ENCODE measurements at regions not wholly inside any gene's neighbourhood (a gene's known extent, or its start where the extent isn't known, plus 50 kb on each side); places are given as distances from the start of the nearest gene placed in this dataset.

- POLR2A ChIA-PET: interaction anchor here (0.9 kb wide), 1 partner anchor 158 kb away, joined by 3 read pairs; no protein-coding TSS in a partner anchor
- no peak for DNase-seq
- intact Hi-C loops (cut with micrococcal nuclease): loop anchor here (5.0 kb wide), 1 partner anchor 93 kb away; no protein-coding TSS in a partner anchor
- H4K20me1 ChIP-seq (ENCODE audit: control insufficient read depth, insufficient read depth, low read length, poor library complexity, severe bottlenecking): no peaks in the 10 kb centered on the region
- TF ChIP-seq, protein P1, sequence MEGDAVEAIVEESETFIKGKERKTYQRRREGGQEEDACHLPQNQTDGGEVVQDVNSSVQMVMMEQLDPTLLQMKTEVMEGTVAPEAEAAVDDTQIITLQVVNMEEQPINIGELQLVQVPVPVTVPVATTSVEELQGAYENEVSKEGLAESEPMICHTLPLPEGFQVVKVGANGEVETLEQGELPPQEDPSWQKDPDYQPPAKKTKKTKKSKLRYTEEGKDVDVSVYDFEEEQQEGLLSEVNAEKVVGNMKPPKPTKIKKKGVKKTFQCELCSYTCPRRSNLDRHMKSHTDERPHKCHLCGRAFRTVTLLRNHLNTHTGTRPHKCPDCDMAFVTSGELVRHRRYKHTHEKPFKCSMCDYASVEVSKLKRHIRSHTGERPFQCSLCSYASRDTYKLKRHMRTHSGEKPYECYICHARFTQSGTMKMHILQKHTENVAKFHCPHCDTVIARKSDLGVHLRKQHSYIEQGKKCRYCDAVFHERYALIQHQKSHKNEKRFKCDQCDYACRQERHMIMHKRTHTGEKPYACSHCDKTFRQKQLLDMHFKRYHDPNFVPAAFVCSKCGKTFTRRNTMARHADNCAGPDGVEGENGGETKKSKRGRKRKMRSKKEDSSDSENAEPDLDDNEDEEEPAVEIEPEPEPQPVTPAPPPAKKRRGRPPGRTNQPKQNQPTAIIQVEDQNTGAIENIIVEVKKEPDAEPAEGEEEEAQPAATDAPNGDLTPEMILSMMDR (IDR thresholded peaks at IDR 0.05): no peak
- 95% methylated on average over 19 of the region's 25 CpGs for WGBS (ENCODE audit: insufficient coverage)
- no peak overlapping the region for H3K27ac ChIP-seq (ENCODE audit: low read length in 2 of 2)
- Mint-ChIP-seq H3K4me1 (peaks cover 50% of the 10 kb centered on the region), H3K27ac (no peak overlapping the region), H3K27me3 (no peaks in the 10 kb centered on the region), H3K4me3 (no peak overlapping the region), H3K9me3 (ENCODE audit: insufficient read depth) (no peaks in the 10 kb centered on the region)
- H2AFZ ChIP-seq (ENCODE audit: insufficient read depth, low read depth, low read length, poor library complexity, severe bottlenecking): no peak overlapping the region
- H3K36me3 ChIP-seq (replicated peaks in 1 of 2; ENCODE audit: control extremely low read depth in 1 of 2, control insufficient read depth in 1 of 2, extremely low read depth in 1 of 2, insufficient read depth in 2 of 2, low read length in 1 of 2): no peaks in the 10 kb centered on the region
- H3K4me3 ChIP-seq (ENCODE audit: control extremely low read depth in 1 of 5, extremely low read depth in 1 of 5, insufficient read depth in 1 of 5, low read depth in 2 of 5, low read length in 4 of 5): no peak overlapping the region
- no peak overlapping the region for H3K4me2 ChIP-seq (replicated peaks; ENCODE audit: low read depth, low read length, poor library complexity, severe bottlenecking)
- no peaks in the 10 kb centered on the region for H3K27me3 ChIP-seq (replicated peaks in 1 of 4; ENCODE audit: control extremely low read depth in 1 of 4, control insufficient read depth in 3 of 4, insufficient read depth in 4 of 4, low read length in 3 of 4)
- H3K79me2 ChIP-seq (ENCODE audit: control insufficient read depth, insufficient read depth, low read length): no peaks in the 10 kb centered on the region
- peaks cover 29 to 39% of the 10 kb centered on the region in 2 donors for H3K4me1 ChIP-seq (ENCODE audit: control insufficient read depth in 2 of 2, insufficient read depth in 2 of 2, low read length in 2 of 2)
- no peak overlapping the region for H3K9ac ChIP-seq (ENCODE audit: low read length)
- CTCF ChIA-PET: interaction anchor here (1.4 to 1.5 kb wide), 2 partner anchors 158 to 159 kb away, joined by 3 read pairs; no protein-coding TSS in a partner anchor
- peaks cover 0 to 7% (median 0%) of the 10 kb centered on the region in 3 donors for H3K9me3 ChIP-seq (ENCODE audit: control extremely low read depth in 1 of 3, control insufficient read depth in 2 of 3, insufficient read depth in 1 of 3, low read length in 2 of 3)
- ATAC-seq (ENCODE audit: low read depth): no peak
These were observed 160.2 kb upstream of the IRF2BP2 start for GRCh38 chr1:234769986-234770795.

- ChIA-PET CTCF (interaction anchor here (1.5 kb wide), 1 partner anchor 158 kb away, joined by 3 read pairs; no protein-coding TSS in a partner anchor), POLR2A (interaction anchor here (0.9 kb wide), 1 partner anchor 157 kb away, joined by 3 read pairs; no protein-coding TSS in a partner anchor)
- Histone ChIP-seq H2AFZ (ENCODE audit: insufficient read depth, low read depth, low read length, poor library complexity, severe bottlenecking) (no peak overlapping the region), H3K4me3 (ENCODE audit: control extremely low read depth in 1 of 5, extremely low read depth in 1 of 5, insufficient read depth in 1 of 5, low read depth in 2 of 5, low read length in 4 of 5) (no peak overlapping the region), H3K9me3 (ENCODE audit: control extremely low read depth in 1 of 3, control insufficient read depth in 2 of 3, insufficient read depth in 1 of 3, low read length in 2 of 3) (peaks cover 0 to 7% (median 0%) of the 10 kb centered on the region in 3 donors), H3K9ac (ENCODE audit: low read length) (no peak overlapping the region), H3K79me2 (ENCODE audit: control insufficient read depth, insufficient read depth, low read length) (no peaks in the 10 kb centered on the region), H3K4me2 (replicated peaks; ENCODE audit: low read depth, low read length, poor library complexity, severe bottlenecking) (peak overlapping the region; percentile 41), H3K36me3 (replicated peaks in 1 of 2; ENCODE audit: control extremely low read depth in 1 of 2, control insufficient read depth in 1 of 2, extremely low read depth in 1 of 2, insufficient read depth in 2 of 2, low read length in 1 of 2) (no peaks in the 10 kb centered on the region), H3K27me3 (replicated peaks in 1 of 4; ENCODE audit: control extremely low read depth in 1 of 4, control insufficient read depth in 3 of 4, insufficient read depth in 4 of 4, low read length in 3 of 4) (no peaks in the 10 kb centered on the region), H4K20me1 (ENCODE audit: control insufficient read depth, insufficient read depth, low read length, poor library complexity, severe bottlenecking) (no peaks in the 10 kb centered on the region), H3K27ac (ENCODE audit: low read length in 2 of 2) (no peak overlapping the region), H3K4me1 (ENCODE audit: control insufficient read depth in 2 of 2, insufficient read depth in 2 of 2, low read length in 2 of 2) (peaks cover 29 to 39% of the 10 kb centered on the region in 2 donors)
- Mint-ChIP-seq H3K4me3 (peak overlapping the region; percentile 7), H3K9me3 (ENCODE audit: insufficient read depth) (no peaks in the 10 kb centered on the region), H3K27ac (peak overlapping the region; percentile 76), H3K27me3 (no peaks in the 10 kb centered on the region), H3K4me1 (peaks cover 50% of the 10 kb centered on the region)
- 98% methylated on average over 12 of the region's 13 CpGs for WGBS (ENCODE audit: insufficient coverage)
- ATAC-seq (ENCODE audit: low read depth) (no peak), DNase-seq (no peak)
- TF ChIP-seq EZH2 (IDR thresholded peaks at IDR 0.05; ENCODE audit: borderline replicate concordance, insufficient read depth, low read depth, low read length, poor library complexity, severe bottlenecking): no peak
- TF ChIP-seq, protein P1 (IDR thresholded peaks at IDR 0.05): no peak
- intact Hi-C loops (cut with micrococcal nuclease): no loop called here
These were observed 159.5 kb upstream of the IRF2BP2 start for GRCh38 chr1:234769284-234769985.
